Neural progenitor cell (in vitro differentiated cells): ENCODE measurements at regions not wholly inside any gene's neighbourhood (a gene's known extent, or its start where the extent isn't known, plus 50 kb on each side); places are given as distances from the start of the nearest gene placed in this dataset.
"Not testable (repeated sequence)": the region's sequence is repeated elsewhere in the genome, so short reads cannot be mapped to it uniquely, and the experiment has no call there.

Source experiments
- EZH2 ChIP-seq: fragments of 200-600 bp; sonication (generic); IDR thresholded peaks from 2 replicates; pipeline ENCODE4 v1.6.1; 2017; ENCODE audit warnings: antibody characterized with exemption, mild to moderate bottlenecking, moderate library complexity
- TF ChIP-seq, protein P1 (sequence below): fragments of 200-600 bp; sonication (generic); IDR thresholded peaks from 2 replicates; pipeline ENCODE4 v1.5.1; 2017; ENCODE audit warnings: antibody characterized with exemption, mild to moderate bottlenecking

- TF ChIP-seq, protein P1, sequence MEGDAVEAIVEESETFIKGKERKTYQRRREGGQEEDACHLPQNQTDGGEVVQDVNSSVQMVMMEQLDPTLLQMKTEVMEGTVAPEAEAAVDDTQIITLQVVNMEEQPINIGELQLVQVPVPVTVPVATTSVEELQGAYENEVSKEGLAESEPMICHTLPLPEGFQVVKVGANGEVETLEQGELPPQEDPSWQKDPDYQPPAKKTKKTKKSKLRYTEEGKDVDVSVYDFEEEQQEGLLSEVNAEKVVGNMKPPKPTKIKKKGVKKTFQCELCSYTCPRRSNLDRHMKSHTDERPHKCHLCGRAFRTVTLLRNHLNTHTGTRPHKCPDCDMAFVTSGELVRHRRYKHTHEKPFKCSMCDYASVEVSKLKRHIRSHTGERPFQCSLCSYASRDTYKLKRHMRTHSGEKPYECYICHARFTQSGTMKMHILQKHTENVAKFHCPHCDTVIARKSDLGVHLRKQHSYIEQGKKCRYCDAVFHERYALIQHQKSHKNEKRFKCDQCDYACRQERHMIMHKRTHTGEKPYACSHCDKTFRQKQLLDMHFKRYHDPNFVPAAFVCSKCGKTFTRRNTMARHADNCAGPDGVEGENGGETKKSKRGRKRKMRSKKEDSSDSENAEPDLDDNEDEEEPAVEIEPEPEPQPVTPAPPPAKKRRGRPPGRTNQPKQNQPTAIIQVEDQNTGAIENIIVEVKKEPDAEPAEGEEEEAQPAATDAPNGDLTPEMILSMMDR, result not testable (repeated sequence)
- TF ChIP-seq EZH2, result not testable (repeated sequence)
These were observed 123.0 kb downstream of the ZNF92 start for GRCh38 chr7:65496697-65497096.
